ENCODE measurements at regions not wholly inside any gene's neighbourhood (a gene's known extent, or its start where the extent isn't known, plus 50 kb on each side); places are given as distances from the start of the nearest gene placed in this dataset.

GRCh38 chr4:35503435-35503834 is 740.9 kb downstream of the ARAP2 start:
- H3K4me1 Mint-ChIP-seq = no peaks in the 10 kb centered on the region
- no peaks in the 10 kb centered on the region for H3K36me3 Mint-ChIP-seq (ENCODE audit: insufficient read depth)
- H3K27ac Mint-ChIP-seq (ENCODE audit: low read depth) = no peak overlapping the region

GRCh38 chr4:35506161-35506560 is 738.2 kb downstream of the ARAP2 start:
- no peak overlapping the region for H3K27ac Mint-ChIP-seq (ENCODE audit: low read depth)
- H3K4me3 Mint-ChIP-seq = no peak overlapping the region
- H3K36me3 Mint-ChIP-seq (ENCODE audit: insufficient read depth) = no peaks in the 10 kb centered on the region
- no peaks in the 10 kb centered on the region for H3K4me1 Mint-ChIP-seq
- H3K9me3 Mint-ChIP-seq = peaks cover 5% of the 10 kb centered on the region
- DNase-seq (ENCODE audit: low spot score in 2 of 2) = no peak
- H3K27me3 Mint-ChIP-seq = no peaks in the 10 kb centered on the region
- ATAC-seq (replicated peaks; ENCODE audit: extremely low read depth, poor library complexity, severe bottlenecking) = no peak

More at GRCh38 chr4:35503435-35503834, 740.9 kb downstream of the ARAP2 start:
- H3K4me3 Mint-ChIP-seq = no peak overlapping the region
- ATAC-seq (replicated peaks; ENCODE audit: extremely low read depth, poor library complexity, severe bottlenecking) (no peak), DNase-seq (ENCODE audit: low spot score in 2 of 2) (no peak)
- H3K27me3 Mint-ChIP-seq = no peaks in the 10 kb centered on the region
- H3K9me3 Mint-ChIP-seq = peaks cover 5% of the 10 kb centered on the region

- Mint-ChIP-seq H3K36me3 (ENCODE audit: insufficient read depth) (no peaks in the 10 kb centered on the region), H3K27me3 (no peaks in the 10 kb centered on the region), H3K27ac (ENCODE audit: low read depth) (no peak overlapping the region), H3K4me3 (no peak overlapping the region), H3K9me3 (no peaks in the 10 kb centered on the region), H3K4me1 (no peaks in the 10 kb centered on the region)
- DNase-seq (ENCODE audit: low spot score in 2 of 2) = no peak
- no peak for ATAC-seq (replicated peaks; ENCODE audit: extremely low read depth, poor library complexity, severe bottlenecking)
These were observed 732.5 kb downstream of the ARAP2 start for GRCh38 chr4:35511851-35512250.

GRCh38 chr4:35516102-35516501 is 728.2 kb downstream of the ARAP2 start:
- H3K9me3 Mint-ChIP-seq = peaks cover 6% of the 10 kb centered on the region
- DNase-seq (ENCODE audit: low spot score in 2 of 2) = no peak
- H3K4me3 Mint-ChIP-seq = no peak overlapping the region
- no peak overlapping the region for H3K27ac Mint-ChIP-seq (ENCODE audit: low read depth)
- H3K27me3 Mint-ChIP-seq = no peaks in the 10 kb centered on the region
- no peaks in the 10 kb centered on the region for H3K4me1 Mint-ChIP-seq
- no peak for ATAC-seq (replicated peaks; ENCODE audit: extremely low read depth, poor library complexity, severe bottlenecking)
- no peaks in the 10 kb centered on the region for H3K36me3 Mint-ChIP-seq (ENCODE audit: insufficient read depth)

- ATAC-seq (replicated peaks; ENCODE audit: extremely low read depth, poor library complexity, severe bottlenecking) = no peak
- H3K36me3 Mint-ChIP-seq (ENCODE audit: insufficient read depth) = no peaks in the 10 kb centered on the region
These were observed 724.3 kb downstream of the ARAP2 start for GRCh38 chr4:35520059-35520458.

GRCh38 chr4:35521682-35522081 is 722.6 kb downstream of the ARAP2 start:
- no peaks in the 10 kb centered on the region for H3K27me3 Mint-ChIP-seq
- H3K9me3 Mint-ChIP-seq = peaks cover 11% of the 10 kb centered on the region
- no peaks in the 10 kb centered on the region for H3K4me1 Mint-ChIP-seq
- peaks cover 1% of the 10 kb centered on the region for H3K36me3 Mint-ChIP-seq (ENCODE audit: insufficient read depth)
- H3K27ac Mint-ChIP-seq (ENCODE audit: low read depth) = no peak overlapping the region
- DNase-seq (ENCODE audit: low spot score in 2 of 2) = no peak
- ATAC-seq (replicated peaks; ENCODE audit: extremely low read depth, poor library complexity, severe bottlenecking) = no peak
- no peak overlapping the region for H3K4me3 Mint-ChIP-seq

More at GRCh38 chr4:35520059-35520458, 724.3 kb downstream of the ARAP2 start:
- Mint-ChIP-seq H3K27me3 (no peaks in the 10 kb centered on the region), H3K4me3 (no peak overlapping the region), H3K27ac (ENCODE audit: low read depth) (no peak overlapping the region), H3K4me1 (no peaks in the 10 kb centered on the region), H3K9me3 (peaks cover 11% of the 10 kb centered on the region)
- DNase-seq (ENCODE audit: low spot score in 2 of 2) = no peak

- Mint-ChIP-seq H3K4me3 (peak overlapping the region; percentile 73), H3K4me1 (no peaks in the 10 kb centered on the region), H3K27ac (ENCODE audit: low read depth) (peak overlapping the region; percentile 41), H3K36me3 (ENCODE audit: insufficient read depth) (peaks cover 4% of the 10 kb centered on the region), H3K9me3 (peaks cover 11% of the 10 kb centered on the region), H3K27me3 (no peaks in the 10 kb centered on the region)
- DNase-seq (ENCODE audit: low spot score in 2 of 2) (peak in 1 of 2 donors; percentile 24), ATAC-seq (replicated peaks; ENCODE audit: extremely low read depth, poor library complexity, severe bottlenecking) (peak; percentile 87)
These were observed 718.9 kb downstream of the ARAP2 start for GRCh38 chr4:35525192-35525978.

- ATAC-seq (replicated peaks; ENCODE audit: extremely low read depth, poor library complexity, severe bottlenecking) (no peak), DNase-seq (ENCODE audit: low spot score in 2 of 2) (no peak)
- Mint-ChIP-seq H3K36me3 (ENCODE audit: insufficient read depth) (peaks cover 4% of the 10 kb centered on the region), H3K4me3 (no peak overlapping the region), H3K4me1 (no peaks in the 10 kb centered on the region), H3K27me3 (no peaks in the 10 kb centered on the region), H3K9me3 (peaks cover 5% of the 10 kb centered on the region), H3K27ac (ENCODE audit: low read depth) (no peak overlapping the region)
These were observed 717.9 kb downstream of the ARAP2 start for GRCh38 chr4:35526456-35526855.

GRCh38 chr4:35534962-35535361 is 709.4 kb downstream of the ARAP2 start:
- DNase-seq (ENCODE audit: low spot score in 2 of 2) (no peak), ATAC-seq (replicated peaks; ENCODE audit: extremely low read depth, poor library complexity, severe bottlenecking) (no peak)
- no peaks in the 10 kb centered on the region for H3K9me3 Mint-ChIP-seq
- no peaks in the 10 kb centered on the region for H3K27me3 Mint-ChIP-seq
- H3K36me3 Mint-ChIP-seq (ENCODE audit: insufficient read depth) = peaks cover 2% of the 10 kb centered on the region
- no peaks in the 10 kb centered on the region for H3K4me1 Mint-ChIP-seq
- H3K4me3 Mint-ChIP-seq = no peak overlapping the region
- no peak overlapping the region for H3K27ac Mint-ChIP-seq (ENCODE audit: low read depth)

- H3K4me3 Mint-ChIP-seq = no peak overlapping the region
- no peaks in the 10 kb centered on the region for H3K4me1 Mint-ChIP-seq
- no peaks in the 10 kb centered on the region for H3K9me3 Mint-ChIP-seq
- ATAC-seq (replicated peaks; ENCODE audit: extremely low read depth, poor library complexity, severe bottlenecking) = no peak
- DNase-seq (ENCODE audit: low spot score in 2 of 2) = no peak
- H3K27me3 Mint-ChIP-seq = no peaks in the 10 kb centered on the region
- peaks cover 2% of the 10 kb centered on the region for H3K36me3 Mint-ChIP-seq (ENCODE audit: insufficient read depth)
- H3K27ac Mint-ChIP-seq (ENCODE audit: low read depth) = no peak overlapping the region
These were observed 705.5 kb downstream of the ARAP2 start for GRCh38 chr4:35538807-35539206.

GRCh38 chr4:35539404-35540055 is 704.8 kb downstream of the ARAP2 start:
- H3K27me3 Mint-ChIP-seq = no peaks in the 10 kb centered on the region
- ATAC-seq (replicated peaks; ENCODE audit: extremely low read depth, poor library complexity, severe bottlenecking) (no peak), DNase-seq (ENCODE audit: low spot score in 2 of 2) (no peak)
- H3K4me3 Mint-ChIP-seq = no peak overlapping the region
- H3K36me3 Mint-ChIP-seq (ENCODE audit: insufficient read depth) = peaks cover 2% of the 10 kb centered on the region
- no peak overlapping the region for H3K27ac Mint-ChIP-seq (ENCODE audit: low read depth)
- no peaks in the 10 kb centered on the region for H3K9me3 Mint-ChIP-seq
- H3K4me1 Mint-ChIP-seq = no peaks in the 10 kb centered on the region

GRCh38 chr4:35541146-35541887 is 703.0 kb downstream of the ARAP2 start:
- Mint-ChIP-seq H3K4me3 (no peak overlapping the region), H3K9me3 (no peaks in the 10 kb centered on the region), H3K27me3 (no peaks in the 10 kb centered on the region), H3K27ac (ENCODE audit: low read depth) (no peak overlapping the region), H3K36me3 (ENCODE audit: insufficient read depth) (peaks cover 2% of the 10 kb centered on the region), H3K4me1 (no peaks in the 10 kb centered on the region)
- ATAC-seq (replicated peaks; ENCODE audit: extremely low read depth, poor library complexity, severe bottlenecking) (no peak), DNase-seq (ENCODE audit: low spot score in 2 of 2) (no peak)

GRCh38 chr4:35541888-35542213 is 702.5 kb downstream of the ARAP2 start:
- Mint-ChIP-seq H3K27ac (ENCODE audit: low read depth) (no peak overlapping the region), H3K4me1 (no peaks in the 10 kb centered on the region), H3K27me3 (no peaks in the 10 kb centered on the region), H3K4me3 (no peak overlapping the region), H3K36me3 (ENCODE audit: insufficient read depth) (peaks cover 2% of the 10 kb centered on the region), H3K9me3 (no peaks in the 10 kb centered on the region)
- DNase-seq (ENCODE audit: low spot score in 2 of 2) = no peak
- ATAC-seq (replicated peaks; ENCODE audit: extremely low read depth, poor library complexity, severe bottlenecking) = no peak
